Ovary (tissue), 3 donors: ENCODE measurements at regions not wholly inside any gene's neighbourhood (a gene's known extent, or its start where the extent isn't known, plus 50 kb on each side); places are given as distances from the start of the nearest gene placed in this dataset.

Source experiments
- EP300 ChIP-seq: sonication (generic); formaldehyde crosslinking; IDR thresholded peaks from one replicate; pipeline ENCODE4 v1.6.1; 2017; ENCODE audit warnings: antibody characterized with exemption
- POLR2A ChIP-seq: fragments of 450-650 bp; IDR thresholded peaks from one replicate; pipeline ENCODE4 v1.6.1; 2017; ENCODE audit warnings: antibody characterized with exemption, mild to moderate bottlenecking, moderate library complexity
- TF ChIP-seq, protein P1 (sequence below), 3 donors: fragments of 450-650 bp in 2 of 3; fragments of 200-600 bp in 1 of 3; IDR thresholded peaks; one replicate each; pipeline versions ENCODE4 v1.5.1 to v1.8.0; 2016 to 2022; ENCODE audit warnings: antibody characterized with exemption in 3 of 3, mild to moderate bottlenecking in 1 of 3
- donor health status: DM: no; HTN: no; CAD: no.

DNA sequence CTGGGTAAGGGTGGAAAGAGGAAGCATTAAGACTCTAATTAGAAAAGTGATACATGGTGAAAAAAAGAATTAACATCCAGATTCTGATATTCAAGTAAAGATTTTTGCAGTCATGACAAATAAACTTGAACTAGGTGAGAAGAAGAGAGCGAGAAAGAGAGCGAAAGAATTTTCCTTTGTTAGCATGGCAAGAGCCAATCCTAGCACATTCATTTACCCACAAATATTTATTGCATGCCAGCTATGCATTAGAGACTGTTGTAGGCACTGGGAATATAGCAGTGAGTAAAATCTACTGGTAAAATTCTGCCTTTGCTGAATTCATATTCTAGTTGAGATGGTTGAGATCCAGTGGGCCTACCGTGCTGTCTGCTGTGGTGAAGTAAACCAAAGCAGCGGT is 177.9 kb upstream of the DPH6 start:
- TF ChIP-seq, protein P1, sequence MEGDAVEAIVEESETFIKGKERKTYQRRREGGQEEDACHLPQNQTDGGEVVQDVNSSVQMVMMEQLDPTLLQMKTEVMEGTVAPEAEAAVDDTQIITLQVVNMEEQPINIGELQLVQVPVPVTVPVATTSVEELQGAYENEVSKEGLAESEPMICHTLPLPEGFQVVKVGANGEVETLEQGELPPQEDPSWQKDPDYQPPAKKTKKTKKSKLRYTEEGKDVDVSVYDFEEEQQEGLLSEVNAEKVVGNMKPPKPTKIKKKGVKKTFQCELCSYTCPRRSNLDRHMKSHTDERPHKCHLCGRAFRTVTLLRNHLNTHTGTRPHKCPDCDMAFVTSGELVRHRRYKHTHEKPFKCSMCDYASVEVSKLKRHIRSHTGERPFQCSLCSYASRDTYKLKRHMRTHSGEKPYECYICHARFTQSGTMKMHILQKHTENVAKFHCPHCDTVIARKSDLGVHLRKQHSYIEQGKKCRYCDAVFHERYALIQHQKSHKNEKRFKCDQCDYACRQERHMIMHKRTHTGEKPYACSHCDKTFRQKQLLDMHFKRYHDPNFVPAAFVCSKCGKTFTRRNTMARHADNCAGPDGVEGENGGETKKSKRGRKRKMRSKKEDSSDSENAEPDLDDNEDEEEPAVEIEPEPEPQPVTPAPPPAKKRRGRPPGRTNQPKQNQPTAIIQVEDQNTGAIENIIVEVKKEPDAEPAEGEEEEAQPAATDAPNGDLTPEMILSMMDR (IDR thresholded peaks at IDR 0.05): no peak
- no peak for TF ChIP-seq POLR2A
- no peak for TF ChIP-seq EP300
